Testis (tissue), 2 donors: ENCODE measurements at regions not wholly inside any gene's neighbourhood (a gene's known extent, or its start where the extent isn't known, plus 50 kb on each side); places are given as distances from the start of the nearest gene placed in this dataset.

Source experiments
- POLR2A ChIP-seq: fragments of 450-650 bp; IDR thresholded peaks from one replicate; pipeline ENCODE4 v1.6.1; 2017; ENCODE audit warnings: antibody characterized with exemption, mild to moderate bottlenecking, moderate library complexity
- TF ChIP-seq, protein P1 (sequence below), 3 experiments: fragments of 450-650 bp in 2 of 3; fragments of 200-600 bp in 1 of 3; sonication (generic) in 1 of 3; IDR thresholded peaks; one replicate each; pipeline ENCODE4 v1.5.1; 2016 to 2019; ENCODE audit warnings: antibody characterized with exemption in 3 of 3, mild to moderate bottlenecking in 2 of 3, moderate library complexity in 1 of 3

DNA sequence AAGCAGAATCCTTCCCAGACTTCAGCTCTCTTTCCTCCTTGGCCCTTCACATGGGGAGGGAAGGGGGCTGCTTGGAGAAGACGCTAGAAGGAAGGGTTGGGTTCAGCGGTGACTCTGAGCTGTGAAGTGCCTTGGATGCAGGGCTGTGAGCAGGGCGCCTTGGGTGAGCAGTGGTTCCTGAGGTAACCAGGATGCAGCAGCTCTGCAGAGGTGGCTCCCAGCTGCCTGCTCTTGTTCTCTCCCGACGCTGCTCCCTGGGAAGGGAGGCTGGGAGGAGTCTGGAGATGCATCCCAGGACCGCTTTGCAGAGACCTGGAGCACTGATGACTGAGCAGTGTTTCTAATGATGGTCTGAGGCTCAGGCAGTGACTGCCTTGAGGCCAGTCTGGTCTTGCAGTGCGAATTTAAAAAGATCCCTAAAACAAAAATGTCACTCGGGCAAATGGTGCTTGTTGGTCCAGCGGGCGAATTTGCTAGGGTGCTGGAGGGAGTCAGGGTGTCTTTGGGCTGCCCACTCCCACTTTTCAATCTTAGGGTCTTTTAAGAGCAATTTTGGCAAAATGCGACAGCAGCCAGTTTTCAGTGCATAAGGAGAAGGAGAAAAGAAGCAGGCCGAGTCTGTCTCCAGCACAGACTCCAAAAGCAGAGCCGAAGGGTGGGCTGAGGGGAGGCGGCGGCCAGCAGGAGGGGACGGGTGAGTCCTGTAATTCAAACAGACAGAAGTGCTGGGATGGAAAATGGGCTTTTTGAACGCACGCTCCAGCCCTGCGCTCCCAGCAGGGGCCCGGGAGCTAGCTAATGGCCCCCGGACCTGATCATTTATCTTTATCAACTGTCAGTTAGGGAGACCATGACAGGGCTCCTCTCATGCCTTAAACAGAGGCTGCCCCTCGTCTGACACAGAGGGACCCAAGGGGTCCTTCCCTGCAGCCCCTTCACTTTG is 191.2 kb upstream of the SHH start:
- TF ChIP-seq, protein P1, sequence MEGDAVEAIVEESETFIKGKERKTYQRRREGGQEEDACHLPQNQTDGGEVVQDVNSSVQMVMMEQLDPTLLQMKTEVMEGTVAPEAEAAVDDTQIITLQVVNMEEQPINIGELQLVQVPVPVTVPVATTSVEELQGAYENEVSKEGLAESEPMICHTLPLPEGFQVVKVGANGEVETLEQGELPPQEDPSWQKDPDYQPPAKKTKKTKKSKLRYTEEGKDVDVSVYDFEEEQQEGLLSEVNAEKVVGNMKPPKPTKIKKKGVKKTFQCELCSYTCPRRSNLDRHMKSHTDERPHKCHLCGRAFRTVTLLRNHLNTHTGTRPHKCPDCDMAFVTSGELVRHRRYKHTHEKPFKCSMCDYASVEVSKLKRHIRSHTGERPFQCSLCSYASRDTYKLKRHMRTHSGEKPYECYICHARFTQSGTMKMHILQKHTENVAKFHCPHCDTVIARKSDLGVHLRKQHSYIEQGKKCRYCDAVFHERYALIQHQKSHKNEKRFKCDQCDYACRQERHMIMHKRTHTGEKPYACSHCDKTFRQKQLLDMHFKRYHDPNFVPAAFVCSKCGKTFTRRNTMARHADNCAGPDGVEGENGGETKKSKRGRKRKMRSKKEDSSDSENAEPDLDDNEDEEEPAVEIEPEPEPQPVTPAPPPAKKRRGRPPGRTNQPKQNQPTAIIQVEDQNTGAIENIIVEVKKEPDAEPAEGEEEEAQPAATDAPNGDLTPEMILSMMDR (IDR thresholded peaks at IDR 0.05): no peak
- no peak for TF ChIP-seq POLR2A
